Osteocyte (in vitro differentiated cells): ENCODE measurements at regions not wholly inside any gene's neighbourhood (a gene's known extent, or its start where the extent isn't known, plus 50 kb on each side); places are given as distances from the start of the nearest gene placed in this dataset.
"Not testable (repeated sequence)": the region's sequence is repeated elsewhere in the genome, so short reads cannot be mapped to it uniquely, and the experiment has no call there.

Experiments used
- DNase-seq: peaks from one replicate; pipeline ENCODE4 v3.0.0; 2021; ENCODE audit warnings: mixed read lengths; ENCODE audit not compliant: unreplicated experiment; ENCODE audit errors: extremely low spot score
- H3K27ac Mint-ChIP-seq: one replicate; pipeline ENCODE4 v1.8.0; 2021; ENCODE audit warnings: mild to moderate bottlenecking, mixed read lengths; ENCODE audit not compliant: unreplicated experiment
- H3K27me3 Mint-ChIP-seq: one replicate; pipeline ENCODE4 v1.8.0; 2021; ENCODE audit warnings: mixed read lengths; ENCODE audit not compliant: unreplicated experiment
- H3K36me3 Mint-ChIP-seq: one replicate; pipeline ENCODE4 v1.8.0; 2021; ENCODE audit warnings: mixed read lengths; ENCODE audit not compliant: unreplicated experiment
- H3K4me1 Mint-ChIP-seq: one replicate; pipeline ENCODE4 v1.8.0; 2021; ENCODE audit warnings: mixed read lengths; ENCODE audit not compliant: unreplicated experiment
- H3K4me3 Mint-ChIP-seq: one replicate; pipeline ENCODE4 v1.8.0; 2021; ENCODE audit warnings: mild to moderate bottlenecking, moderate library complexity, mixed read lengths; ENCODE audit not compliant: unreplicated experiment
- H3K9me3 Mint-ChIP-seq: one replicate; pipeline ENCODE4 v1.8.0; 2021; ENCODE audit warnings: mixed read lengths; ENCODE audit not compliant: unreplicated experiment
- TF ChIP-seq, protein P1 (sequence below): fragments of 200-600 bp; sonication (generic); IDR thresholded peaks from 2 replicates; pipeline ENCODE4 v1.5.0; 2021; ENCODE audit warnings: antibody characterized with exemption, mild to moderate bottlenecking, moderate library complexity

DNA sequence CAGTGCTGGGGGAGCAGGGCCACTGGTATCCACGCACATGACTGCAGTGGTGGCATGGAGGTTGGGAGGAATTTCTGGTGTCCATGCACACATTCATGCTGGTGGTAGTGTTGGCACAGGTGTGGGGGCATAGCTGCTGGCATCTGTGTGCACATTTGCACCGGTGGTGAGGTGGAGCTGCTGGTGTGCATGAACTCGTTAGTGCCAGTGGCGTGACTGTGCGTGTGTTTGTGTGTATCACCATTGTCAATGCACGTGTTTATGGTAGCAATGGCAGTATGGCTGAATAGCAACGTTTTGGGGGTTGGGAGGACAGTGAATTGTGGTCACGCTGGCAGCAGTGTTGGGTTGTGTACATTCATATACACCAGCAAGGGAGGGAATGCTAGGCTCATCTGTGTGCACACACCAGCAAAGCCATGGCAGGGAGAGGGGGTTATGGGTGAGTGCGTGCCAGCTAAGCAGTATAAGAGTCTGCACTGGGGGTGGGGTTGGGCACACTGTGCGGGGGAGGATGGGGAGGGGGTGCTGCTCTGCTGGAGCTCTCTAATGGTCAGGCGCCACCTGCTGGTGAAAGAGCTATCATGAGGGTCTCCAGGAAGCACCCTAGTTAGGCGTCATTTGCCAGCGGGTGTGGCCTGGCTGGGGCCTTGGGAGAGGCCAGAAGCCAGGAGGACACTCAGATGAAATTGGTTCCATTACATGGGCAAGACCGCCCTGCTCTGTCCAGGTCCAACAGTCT, 626.1 kb upstream of the ID4 start:
- Mint-ChIP-seq H3K27me3 (no peaks in the 10 kb centered on the region), H3K27ac (no peak overlapping the region), H3K36me3 (peaks cover 4% of the 10 kb centered on the region), H3K9me3 (peaks cover 26% of the 10 kb centered on the region), H3K4me3 (no peak overlapping the region), H3K4me1 (peaks cover 4% of the 10 kb centered on the region)
- DNase-seq, result no peak
- TF ChIP-seq, protein P1, sequence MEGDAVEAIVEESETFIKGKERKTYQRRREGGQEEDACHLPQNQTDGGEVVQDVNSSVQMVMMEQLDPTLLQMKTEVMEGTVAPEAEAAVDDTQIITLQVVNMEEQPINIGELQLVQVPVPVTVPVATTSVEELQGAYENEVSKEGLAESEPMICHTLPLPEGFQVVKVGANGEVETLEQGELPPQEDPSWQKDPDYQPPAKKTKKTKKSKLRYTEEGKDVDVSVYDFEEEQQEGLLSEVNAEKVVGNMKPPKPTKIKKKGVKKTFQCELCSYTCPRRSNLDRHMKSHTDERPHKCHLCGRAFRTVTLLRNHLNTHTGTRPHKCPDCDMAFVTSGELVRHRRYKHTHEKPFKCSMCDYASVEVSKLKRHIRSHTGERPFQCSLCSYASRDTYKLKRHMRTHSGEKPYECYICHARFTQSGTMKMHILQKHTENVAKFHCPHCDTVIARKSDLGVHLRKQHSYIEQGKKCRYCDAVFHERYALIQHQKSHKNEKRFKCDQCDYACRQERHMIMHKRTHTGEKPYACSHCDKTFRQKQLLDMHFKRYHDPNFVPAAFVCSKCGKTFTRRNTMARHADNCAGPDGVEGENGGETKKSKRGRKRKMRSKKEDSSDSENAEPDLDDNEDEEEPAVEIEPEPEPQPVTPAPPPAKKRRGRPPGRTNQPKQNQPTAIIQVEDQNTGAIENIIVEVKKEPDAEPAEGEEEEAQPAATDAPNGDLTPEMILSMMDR, result peak; percentile 18

DNA sequence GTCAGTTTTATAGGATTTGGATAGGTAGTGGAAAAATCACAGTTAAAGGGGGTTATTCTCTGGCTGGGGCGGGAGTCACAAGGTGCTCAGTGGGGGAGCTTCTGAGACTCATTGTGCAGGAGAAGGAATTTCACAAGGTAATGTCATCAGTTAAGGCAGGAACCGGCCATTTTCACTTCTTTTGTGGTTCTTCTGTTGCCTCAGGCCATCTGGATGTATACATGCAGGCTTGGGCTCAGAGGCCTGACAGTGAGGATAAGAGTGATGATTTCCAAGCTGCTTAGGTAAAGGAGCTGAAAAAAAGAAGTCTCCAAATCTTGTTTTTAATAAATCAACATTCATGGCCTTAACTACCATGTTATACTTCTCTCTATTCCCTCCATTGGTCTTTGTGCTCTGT, 622.9 kb upstream of the ID4 start:
- Mint-ChIP-seq H3K36me3 (peaks cover 1% of the 10 kb centered on the region), H3K27me3 (no peaks in the 10 kb centered on the region), H3K9me3 (peaks cover 17% of the 10 kb centered on the region), H3K4me3 (no peak overlapping the region), H3K27ac (no peak overlapping the region), H3K4me1 (peaks cover 1% of the 10 kb centered on the region)
- TF ChIP-seq, protein P1, result no peak
- no peak for DNase-seq

DNA sequence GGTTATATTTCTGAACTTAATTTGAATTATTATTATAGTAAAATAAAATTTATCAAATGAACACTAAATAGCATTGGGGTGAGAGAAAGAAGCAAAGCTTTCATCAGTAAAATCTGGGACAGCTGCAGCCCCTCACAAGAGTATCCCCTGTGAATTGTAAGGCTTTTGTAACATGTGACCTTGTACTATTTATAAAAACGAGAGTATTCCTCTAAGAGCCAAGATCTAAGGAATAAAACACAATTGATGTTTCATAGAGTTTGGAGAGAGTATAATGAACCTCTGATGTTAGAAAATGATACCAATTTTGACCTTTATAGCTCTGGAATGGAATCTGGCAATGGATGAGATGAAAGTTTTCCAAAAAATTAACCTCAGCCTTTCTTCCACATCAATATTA, 617.2 kb upstream of the ID4 start:
- Mint-ChIP-seq H3K4me1 (no peaks in the 10 kb centered on the region), H3K4me3 (no peak overlapping the region), H3K36me3 (no peaks in the 10 kb centered on the region), H3K9me3 (peaks cover 4% of the 10 kb centered on the region), H3K27ac (no peak overlapping the region), H3K27me3 (no peaks in the 10 kb centered on the region)
- TF ChIP-seq, protein P1, result no peak
- no peak for DNase-seq

DNA sequence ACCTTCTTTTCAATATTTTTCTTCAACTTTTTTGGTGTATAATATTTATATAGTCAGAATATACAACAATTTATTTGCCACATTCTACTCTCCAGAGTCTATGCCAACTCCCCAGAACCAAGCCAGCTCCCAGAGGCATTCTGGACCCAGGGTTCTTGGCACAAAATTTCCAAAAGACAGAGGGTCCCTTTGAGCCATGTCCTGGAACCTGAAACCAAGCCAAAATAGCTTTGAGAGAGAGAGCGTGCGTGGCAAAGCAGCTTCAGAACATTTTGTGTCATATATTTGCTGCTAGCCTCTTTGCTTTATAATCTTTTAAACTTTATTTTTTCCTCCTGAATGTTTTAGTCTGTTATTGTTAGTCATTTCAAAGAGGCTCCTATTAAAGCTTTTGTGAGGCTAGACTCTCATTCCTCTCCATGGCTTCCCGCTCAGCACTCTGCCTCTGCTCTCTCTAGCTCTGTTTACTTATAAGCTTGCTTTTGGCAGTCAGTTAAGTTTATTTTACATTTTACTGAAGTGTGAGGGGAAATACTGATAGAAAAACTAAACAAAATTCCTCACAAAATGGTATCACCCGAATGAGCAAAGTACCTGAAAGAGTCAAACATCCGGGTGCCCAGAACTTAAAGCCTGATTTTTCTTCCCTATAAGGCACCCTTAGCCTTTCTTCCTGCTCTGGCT, 605.1 kb upstream of the ID4 start:
- Mint-ChIP-seq H3K4me3 (no peak overlapping the region), H3K9me3 (peaks cover 18% of the 10 kb centered on the region), H3K27ac (no peak overlapping the region), H3K36me3 (no peaks in the 10 kb centered on the region), H3K27me3 (no peaks in the 10 kb centered on the region), H3K4me1 (peaks cover 2% of the 10 kb centered on the region)
- TF ChIP-seq, protein P1, result no peak
- DNase-seq, result no peak

DNA sequence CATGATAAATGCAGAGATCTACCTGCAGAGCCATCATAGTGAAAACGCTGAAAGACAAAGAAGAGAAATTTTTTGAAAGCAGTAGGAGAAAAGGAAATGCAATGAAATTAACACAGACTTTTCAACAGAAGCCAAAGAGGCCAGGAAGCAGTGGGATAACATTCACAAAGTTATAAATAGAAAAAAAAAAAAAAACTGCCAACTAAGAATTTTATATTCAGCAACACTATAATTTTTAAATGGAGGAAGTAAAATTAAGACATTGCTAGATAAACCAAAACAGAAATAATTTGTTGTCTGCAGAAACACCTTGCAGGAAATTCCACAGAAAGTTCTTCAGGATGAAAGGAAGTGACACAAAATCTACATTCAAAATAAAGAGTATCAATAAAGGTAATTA, 591.5 kb upstream of the ID4 start:
- H3K4me3 Mint-ChIP-seq, result no peak overlapping the region
- no peaks in the 10 kb centered on the region for H3K4me1 Mint-ChIP-seq
- H3K27me3 Mint-ChIP-seq, result no peaks in the 10 kb centered on the region
- peaks cover 7% of the 10 kb centered on the region for H3K36me3 Mint-ChIP-seq
- TF ChIP-seq, protein P1, result no peak
- no peak for DNase-seq
- no peak overlapping the region for H3K27ac Mint-ChIP-seq
- peaks cover 47% of the 10 kb centered on the region for H3K9me3 Mint-ChIP-seq

DNA sequence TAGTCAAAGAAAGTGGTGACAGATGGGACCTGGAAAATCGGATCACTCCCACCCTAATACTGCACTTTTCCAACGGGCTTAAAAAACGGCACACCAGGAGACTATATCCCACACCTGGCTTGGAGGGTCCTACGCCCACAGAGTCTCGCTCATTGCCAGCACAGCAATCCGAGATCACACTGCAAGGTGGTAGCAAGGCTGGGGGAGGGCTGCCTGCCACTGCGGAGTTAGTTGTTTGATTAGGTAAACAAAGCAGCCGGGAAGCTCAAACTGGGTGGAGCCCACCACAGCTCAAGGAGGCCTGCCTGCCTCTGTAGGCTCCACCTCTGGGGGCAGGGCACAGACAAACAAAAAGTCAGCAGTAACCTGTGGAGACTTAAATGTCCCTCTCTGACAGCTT, 590.0 kb upstream of the ID4 start:
- H3K36me3 Mint-ChIP-seq, H3K27me3 Mint-ChIP-seq, H3K27ac Mint-ChIP-seq, H3K4me1 Mint-ChIP-seq, DNase-seq, H3K4me3 Mint-ChIP-seq: not testable (repeated sequence)
- H3K9me3 Mint-ChIP-seq, result peaks cover 37% of the 10 kb centered on the region

DNA sequence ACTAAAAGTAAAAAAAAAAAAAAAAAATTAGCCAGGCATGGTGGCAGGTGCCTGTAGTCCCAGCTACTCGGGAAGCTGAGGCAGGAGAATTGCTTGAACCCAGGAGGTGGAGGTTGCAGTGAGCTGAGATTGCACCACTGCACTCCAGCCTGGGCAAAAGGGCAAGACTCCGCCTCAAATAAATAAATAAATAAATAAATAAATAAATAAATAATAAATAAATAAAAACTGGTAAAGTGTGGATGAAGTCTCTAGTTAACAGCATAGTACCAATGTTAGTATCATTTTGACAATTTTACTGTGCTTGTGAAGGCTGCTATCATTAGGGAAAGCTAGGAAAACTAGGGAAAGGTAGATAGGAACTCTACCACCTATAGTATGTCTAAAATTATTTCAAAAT, 581.0 kb upstream of the ID4 start:
- not testable (repeated sequence) for H3K9me3 Mint-ChIP-seq, DNase-seq, H3K27ac Mint-ChIP-seq, H3K4me1 Mint-ChIP-seq, H3K4me3 Mint-ChIP-seq, H3K36me3 Mint-ChIP-seq, H3K27me3 Mint-ChIP-seq
